HG03103 (cell line): ENCODE measurements at regions not wholly inside any gene's neighbourhood (a gene's known extent, or its start where the extent isn't known, plus 50 kb on each side); places are given as distances from the start of the nearest gene placed in this dataset.
"Not testable (repeated sequence)": the region's sequence is repeated elsewhere in the genome, so short reads cannot be mapped to it uniquely, and the experiment has no call there.

Source experiments
- ATAC-seq: cut with Tn5 transposase; IDR thresholded peaks from one replicate; pipeline ENCODE4 v1.9.1; 2021; ENCODE audit warnings: low read depth; ENCODE audit not compliant: unreplicated experiment

DNA sequence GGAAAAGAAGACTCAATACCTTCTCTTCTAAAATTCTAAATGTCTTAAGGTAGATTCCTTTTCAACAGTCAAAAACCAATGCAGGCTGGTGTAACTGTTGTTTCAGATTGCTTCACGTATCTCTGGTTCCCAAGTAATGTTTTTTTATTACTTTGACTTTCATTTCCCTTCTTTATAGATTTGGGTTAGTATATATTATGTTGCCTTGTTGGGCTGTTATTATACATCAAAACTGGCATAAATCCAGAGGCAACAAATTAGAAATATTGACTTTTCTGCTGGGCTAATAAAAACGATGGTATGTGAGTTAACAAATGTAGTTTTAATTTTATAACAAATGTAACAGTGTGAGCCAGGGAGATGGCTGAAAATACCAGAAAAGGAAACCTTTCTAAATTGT is 444.7 kb upstream of the TENM3 start:
- no peak for ATAC-seq

DNA sequence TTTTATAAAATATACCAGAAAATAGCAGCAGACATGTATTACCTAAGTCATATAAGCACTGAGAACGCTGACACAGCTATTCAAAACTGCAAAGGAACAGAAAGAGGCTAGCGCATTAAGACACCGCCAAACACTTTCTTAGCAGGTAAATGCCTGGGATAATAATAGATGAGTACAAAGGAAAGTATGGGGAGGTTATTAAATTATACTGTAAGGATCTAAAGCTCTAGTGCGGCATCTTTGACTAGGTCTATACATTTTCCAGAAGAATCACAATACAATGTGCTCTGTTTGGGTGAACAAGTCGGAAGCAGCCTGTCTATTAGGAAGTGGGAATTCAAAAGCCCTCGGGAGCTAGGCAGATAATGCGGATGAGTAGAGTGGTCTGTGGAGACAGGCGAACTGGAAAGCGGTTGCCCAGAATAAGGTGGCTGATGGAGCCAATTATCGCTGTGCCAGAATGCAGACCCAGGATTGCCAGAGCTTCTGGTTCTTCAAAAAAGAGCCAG is 443.6 kb upstream of the TENM3 start:
- no peak for ATAC-seq

- no peak for ATAC-seq
These were observed 441.0 kb upstream of the TENM3 start for GRCh38 chr4:181802207-181802606.

GRCh38 chr4:181807771-181808170 is 435.4 kb upstream of the TENM3 start:
- ATAC-seq: no peak

- no peak for ATAC-seq
These were observed 432.5 kb upstream of the TENM3 start for GRCh38 chr4:181810711-181811110.

GRCh38 chr4:181811550-181811949 is 431.7 kb upstream of the TENM3 start:
- not testable (repeated sequence) for ATAC-seq

DNA sequence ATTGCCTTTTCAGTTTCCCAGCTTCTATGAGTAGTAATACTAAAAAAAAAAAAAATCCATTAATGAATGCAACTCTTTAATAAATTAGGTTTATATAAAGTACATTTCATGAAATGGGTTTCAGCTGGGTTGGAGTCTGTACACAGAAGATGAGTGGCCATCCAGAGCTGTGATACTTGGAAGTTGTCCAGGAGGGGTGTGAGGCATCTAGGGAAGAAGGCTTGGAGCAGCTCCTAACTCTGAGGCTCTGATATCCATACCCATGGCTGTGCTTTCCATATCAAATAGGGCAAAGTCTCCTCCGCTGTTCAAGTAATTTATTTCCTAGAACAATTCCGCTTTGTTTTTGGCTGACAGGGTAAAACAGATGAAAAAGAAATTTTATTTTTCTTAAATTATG is 423.3 kb upstream of the TENM3 start:
- no peak for ATAC-seq

DNA sequence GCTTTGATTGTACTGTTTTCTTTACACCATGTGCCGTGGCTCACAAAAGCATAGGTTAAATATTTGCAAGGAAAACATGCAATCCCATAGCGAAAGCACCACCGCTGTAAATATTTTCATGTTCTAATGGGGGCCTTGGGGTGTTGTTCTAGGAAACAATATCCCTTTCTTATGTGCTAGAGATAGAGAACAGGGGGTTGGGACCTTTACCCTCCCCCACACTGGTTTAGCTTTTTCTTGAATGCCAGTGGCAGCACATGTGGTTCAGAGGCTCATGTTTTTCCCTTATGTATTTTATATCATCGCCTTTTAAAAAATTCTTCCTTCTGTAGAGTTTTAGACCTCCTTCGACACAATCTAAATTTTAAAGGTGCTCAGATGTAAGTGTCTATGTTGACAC is 422.6 kb upstream of the TENM3 start:
- ATAC-seq: no peak

DNA sequence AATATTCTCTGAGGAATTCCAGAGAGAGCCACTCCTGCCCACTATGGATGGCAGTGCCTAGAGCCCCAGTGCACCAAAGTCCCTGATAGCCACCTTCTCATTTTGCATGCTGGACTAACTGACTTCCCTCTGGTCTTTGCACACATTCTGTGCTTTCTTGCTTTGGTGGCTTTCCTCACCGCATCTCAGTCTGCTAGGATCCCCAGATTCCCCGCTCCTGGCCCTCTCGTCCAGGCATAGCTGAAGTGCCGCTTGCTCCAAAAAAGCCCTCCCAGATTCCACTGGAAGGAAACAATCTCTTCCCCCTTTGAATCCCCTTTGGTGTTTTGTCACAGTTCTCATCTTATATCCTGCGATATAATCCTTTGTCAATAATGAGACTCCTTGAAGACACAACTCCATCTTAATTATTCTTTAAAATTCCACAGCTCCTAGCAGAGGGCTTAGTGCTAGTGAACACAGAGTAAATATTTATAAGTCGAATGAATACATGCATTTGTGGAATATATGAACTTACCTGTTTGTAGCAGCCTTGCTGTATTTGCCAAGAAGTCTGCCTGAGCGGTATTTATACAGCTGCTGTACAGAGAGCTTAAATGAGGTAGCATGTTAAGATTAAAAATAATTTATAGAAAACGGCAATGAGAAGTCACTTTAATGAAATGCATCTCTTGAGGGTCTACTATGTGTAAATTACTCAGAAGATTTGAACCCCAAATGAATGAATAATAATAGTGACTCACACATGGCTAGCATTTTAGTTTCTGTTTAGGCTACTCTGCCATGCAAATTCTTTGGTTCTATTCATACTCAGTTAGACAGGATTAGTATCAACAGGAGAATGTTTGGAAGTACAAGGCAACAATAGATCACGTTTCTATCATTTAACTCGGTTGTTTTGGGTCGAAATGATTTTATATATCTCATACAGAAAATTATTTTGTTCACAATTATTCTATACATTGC is 421.9 kb upstream of the TENM3 start:
- ATAC-seq: no peak

DNA sequence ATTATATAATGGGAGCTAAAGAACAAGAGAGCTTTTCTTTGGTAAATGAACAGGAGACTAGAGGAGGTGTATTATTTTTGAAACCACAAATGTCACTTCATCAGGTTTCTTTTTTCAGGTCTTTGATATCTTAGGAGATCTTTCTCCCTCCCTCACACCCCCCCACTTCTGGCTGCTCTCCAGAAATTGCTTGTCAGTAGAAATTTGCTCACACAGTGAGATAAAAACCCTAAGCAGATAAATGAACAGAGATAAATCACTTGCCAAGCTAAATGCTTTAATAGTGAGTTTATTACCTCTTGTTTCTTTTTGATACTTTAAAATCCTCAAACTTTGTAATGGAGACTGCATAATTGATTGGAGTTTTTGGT is 421.2 kb upstream of the TENM3 start:
- ATAC-seq: no peak

- ATAC-seq: no peak
These were observed 420.0 kb upstream of the TENM3 start for GRCh38 chr4:181823183-181823582.

GRCh38 chr4:181823645-181824044 is 419.6 kb upstream of the TENM3 start:
- no peak for ATAC-seq

- no peak for ATAC-seq
These were observed 417.6 kb upstream of the TENM3 start for GRCh38 chr4:181825564-181825963.

DNA sequence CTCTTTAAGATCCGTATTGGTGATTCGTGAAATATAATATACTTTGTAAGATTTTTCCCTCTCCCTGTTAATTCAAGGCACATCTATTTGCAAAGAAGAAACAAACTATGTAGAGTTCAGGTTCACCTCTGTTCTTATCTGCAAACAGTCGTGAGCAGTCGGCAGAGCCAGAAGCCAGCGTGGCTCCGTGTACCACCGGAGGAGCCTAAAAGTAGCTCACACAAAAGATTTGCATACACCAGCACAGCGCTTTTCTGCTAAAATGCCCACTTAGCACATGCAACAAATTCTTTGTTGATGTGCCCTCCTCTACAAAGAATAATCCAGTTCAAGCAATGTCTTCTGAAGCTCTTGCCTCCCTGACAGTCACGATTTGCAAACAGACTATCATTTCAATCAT is 416.0 kb upstream of the TENM3 start:
- ATAC-seq: no peak

GRCh38 chr4:181830404-181831035 is 412.7 kb upstream of the TENM3 start:
- ATAC-seq: peak; percentile 49

DNA sequence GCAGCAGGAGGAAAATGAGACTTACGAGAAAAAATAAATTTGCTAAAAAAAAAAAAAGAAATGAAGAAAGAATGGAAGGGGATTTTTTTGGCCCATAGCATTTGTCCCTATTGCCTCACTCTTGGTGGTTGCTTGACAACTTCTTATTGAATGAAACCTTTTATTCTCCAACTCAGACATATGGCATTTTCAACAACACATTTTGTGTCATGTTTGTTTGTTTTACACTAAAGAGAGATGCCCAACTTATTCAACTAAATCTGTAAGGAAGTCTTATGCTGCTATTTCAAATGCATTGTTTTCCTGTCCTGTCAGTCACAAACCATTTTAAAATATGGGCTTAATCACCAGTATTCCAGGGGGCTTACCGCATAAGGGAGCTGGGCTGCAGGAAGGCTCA is 409.1 kb upstream of the TENM3 start:
- no peak for ATAC-seq

DNA sequence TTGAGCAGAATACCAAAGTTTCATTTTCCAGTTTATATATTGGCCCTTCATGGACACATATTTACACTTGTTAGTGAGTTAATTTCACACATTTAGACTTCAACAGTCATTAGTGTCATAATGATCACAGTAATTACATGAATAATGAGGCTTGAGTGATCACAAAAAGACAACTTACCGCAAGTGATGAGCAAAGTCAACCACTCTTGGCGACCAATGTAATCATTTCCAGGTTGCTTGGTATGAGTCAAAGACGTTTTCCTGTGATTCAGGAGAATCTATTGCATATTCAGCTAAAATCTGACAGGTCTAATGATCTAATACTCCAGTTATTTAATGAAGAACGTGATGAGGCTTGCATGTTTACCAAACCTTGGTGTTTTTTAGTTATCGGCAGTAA is 407.9 kb upstream of the TENM3 start:
- no peak for ATAC-seq

GRCh38 chr4:181838253-181838652 is 404.9 kb upstream of the TENM3 start:
- no peak for ATAC-seq

DNA sequence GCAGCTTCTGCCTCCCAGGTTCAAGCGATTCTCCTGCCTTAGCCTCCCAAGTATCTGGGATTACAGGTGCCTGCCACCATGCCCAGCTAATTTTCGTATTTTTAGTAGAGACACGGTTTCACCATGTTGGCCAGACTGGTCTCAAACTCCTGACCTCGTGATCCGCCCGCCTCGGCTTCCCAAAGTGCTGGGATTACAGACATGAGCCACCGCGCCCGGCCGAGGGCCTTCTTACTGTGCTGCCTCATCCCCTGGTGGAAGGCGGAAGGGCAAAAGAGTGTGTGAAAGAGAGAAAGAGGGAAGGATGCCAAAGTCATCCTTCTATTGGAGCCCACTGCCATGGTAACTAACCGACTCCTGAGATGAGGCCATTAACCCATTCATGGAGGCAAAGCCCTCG is 399.4 kb upstream of the TENM3 start:
- ATAC-seq: not testable (repeated sequence)

GRCh38 chr4:181845617-181846016 is 397.6 kb upstream of the TENM3 start:
- no peak for ATAC-seq

GRCh38 chr4:181846934-181847333 is 396.3 kb upstream of the TENM3 start:
- ATAC-seq: no peak

DNA sequence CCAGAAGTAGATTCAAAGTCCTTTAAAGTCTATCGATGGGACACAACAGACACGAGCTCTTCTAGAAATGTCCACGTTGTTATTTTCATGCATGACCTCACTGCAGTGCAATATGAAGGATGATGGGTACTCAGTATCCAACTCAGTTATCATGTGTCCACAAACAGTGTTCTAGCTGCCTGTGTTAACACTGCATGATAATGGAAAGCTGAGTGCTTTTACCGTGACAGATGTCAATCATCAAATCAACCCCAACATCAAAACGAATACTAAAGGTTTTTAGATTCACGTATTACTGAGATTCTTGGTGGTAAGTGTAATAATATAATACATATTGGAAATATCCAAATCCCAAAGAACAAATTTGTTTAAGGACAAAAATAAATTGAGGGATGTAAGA is 394.8 kb upstream of the TENM3 start:
- ATAC-seq: no peak
